ENCODE measurements at regions not wholly inside any gene's neighbourhood (a gene's known extent, or its start where the extent isn't known, plus 50 kb on each side); places are given as distances from the start of the nearest gene placed in this dataset.

- TF ChIP-seq SIX5 (IDR thresholded peaks at IDR 0.05; ENCODE audit: low read depth, low read length) = no peak
- TF ChIP-seq E2F6 (IDR thresholded peaks at IDR 0.05) = no peak
- no peak for TF ChIP-seq SAP30 (IDR thresholded peaks at IDR 0.05; ENCODE audit: insufficient read depth, insufficient replicate concordance, low read length)
- no peak for TF ChIP-seq BACH1 (IDR thresholded peaks at IDR 0.05; ENCODE audit: low read length)
- no peak for TF ChIP-seq CTCF (IDR thresholded peaks at IDR 0.05; ENCODE audit: control extremely low read depth in 1 of 3, insufficient read depth in 1 of 3, low read depth in 1 of 3, low read length in 3 of 3)
Measured at GRCh38 chr11:134864233-134864967, 452.4 kb upstream of the B3GAT1 start (continued).
